GM19351 (cell line): ENCODE measurements at regions not wholly inside any gene's neighbourhood (a gene's known extent, or its start where the extent isn't known, plus 50 kb on each side); places are given as distances from the start of the nearest gene placed in this dataset.

ENCODE experiments used
- ATAC-seq: cut with Tn5 transposase; IDR thresholded peaks from one replicate; pipeline ENCODE4 v1.9.1; 2021; ENCODE audit warnings: mild to moderate bottlenecking, moderate library complexity; ENCODE audit not compliant: unreplicated experiment

GRCh38 chr5:82384034-82384750 is 106.0 kb upstream of the RPS23 start:
- ATAC-seq = no peak

- ATAC-seq = no peak
Measured at GRCh38 chr5:82381591-82381990, 103.4 kb upstream of the RPS23 start.

GRCh38 chr5:82376307-82376706 is 98.2 kb upstream of the RPS23 start:
- ATAC-seq = no peak

- no peak for ATAC-seq
Measured at GRCh38 chr5:82375488-82376244, 97.5 kb upstream of the RPS23 start.

- ATAC-seq = no peak
Measured at GRCh38 chr5:82374637-82375036, 96.5 kb upstream of the RPS23 start.

- ATAC-seq = no peak
Measured at GRCh38 chr5:82367930-82368329, 89.8 kb upstream of the RPS23 start.

GRCh38 chr5:82365744-82366228 is 87.6 kb upstream of the RPS23 start:
- no peak for ATAC-seq

GRCh38 chr5:82365026-82365425 is 86.9 kb upstream of the RPS23 start:
- ATAC-seq = no peak

- no peak for ATAC-seq
Measured at GRCh38 chr5:82364497-82364896, 86.3 kb upstream of the RPS23 start.

GRCh38 chr5:82363524-82363923 is 85.4 kb upstream of the RPS23 start:
- no peak for ATAC-seq

- ATAC-seq = no peak
Measured at GRCh38 chr5:82362636-82363035, 84.5 kb upstream of the RPS23 start.

GRCh38 chr5:82360022-82360421 is 81.9 kb upstream of the RPS23 start:
- ATAC-seq = no peak

- ATAC-seq = no peak
Measured at GRCh38 chr5:82359272-82359671, 81.1 kb upstream of the RPS23 start.

- ATAC-seq = no peak
Measured at GRCh38 chr5:82358457-82358856, 80.3 kb upstream of the RPS23 start.

GRCh38 chr5:82356808-82357671 is 78.9 kb upstream of the RPS23 start:
- ATAC-seq = peak; percentile 76

GRCh38 chr5:82356021-82356420 is 77.9 kb upstream of the RPS23 start:
- no peak for ATAC-seq

GRCh38 chr5:82355496-82355895 is 77.3 kb upstream of the RPS23 start:
- no peak for ATAC-seq

- no peak for ATAC-seq
Measured at GRCh38 chr5:82355053-82355452, 76.9 kb upstream of the RPS23 start.

- no peak for ATAC-seq
Measured at GRCh38 chr5:82354543-82354942, 76.4 kb upstream of the RPS23 start.

- ATAC-seq = no peak
Measured at GRCh38 chr5:82353522-82353921, 75.4 kb upstream of the RPS23 start.

GRCh38 chr5:82352146-82352791 is 74.1 kb upstream of the RPS23 start:
- peak; percentile 2 for ATAC-seq
